HUES64 (cell line): ENCODE measurements at regions not wholly inside any gene's neighbourhood (a gene's known extent, or its start where the extent isn't known, plus 50 kb on each side); places are given as distances from the start of the nearest gene placed in this dataset.

Source experiments
- H3K27ac ChIP-seq: 2 replicates; pipeline ENCODE4 v1.7.0; 2013; ENCODE audit warnings: low read depth, low read length, inconsistent platforms
- H3K27me3 ChIP-seq: 2 replicates; pipeline ENCODE4 v1.6.1; 2013; ENCODE audit warnings: mild to moderate bottlenecking, low read length; ENCODE audit not compliant: insufficient read depth
- H3K36me3 ChIP-seq: 2 replicates; pipeline ENCODE4 v1.6.1; 2013; ENCODE audit warnings: mild to moderate bottlenecking, low read length; ENCODE audit not compliant: insufficient read depth
- H3K4me1 ChIP-seq: 2 replicates; pipeline ENCODE4 v1.6.1; 2013; ENCODE audit warnings: mild to moderate bottlenecking, low read length, moderate library complexity; ENCODE audit not compliant: insufficient read depth
- H3K4me3 ChIP-seq: 2 replicates; pipeline ENCODE4 v1.5.1; 2013; ENCODE audit warnings: mild to moderate bottlenecking, low read length, moderate library complexity
- H3K9ac ChIP-seq: 2 replicates; pipeline ENCODE4 v1.6.1; 2013; ENCODE audit warnings: mild to moderate bottlenecking, low read depth, low read length
- H3K9me3 ChIP-seq: 2 replicates; pipeline ENCODE4 v1.6.1; 2013; ENCODE audit warnings: low read depth, low read length; ENCODE audit not compliant: insufficient read depth
- WGBS: fragments of 150-250, 120-280 bp; methylation state at CpG from one replicate; pipeline ENCODE4 v1.1.7; 2013; ENCODE audit warnings: missing lambda C conversion rate; 5-methylcytosine and 5-hydroxymethylcytosine counted together

- Histone ChIP-seq H3K4me1 (peaks cover 7% of the 10 kb centered on the region; the same call in 1 of the 2 replicates), H3K36me3 (no peaks in the 10 kb centered on the region), H3K27ac (no peak overlapping the region), H3K4me3 (no peak overlapping the region), H3K9me3 (no peaks in the 10 kb centered on the region), H3K9ac (no peak overlapping the region), H3K27me3 (no peaks in the 10 kb centered on the region)
- WGBS = 98% methylated on average over 5 of the region's 5 CpGs
Observed at GRCh38 chr2:37560241-37560848, 111.1 kb downstream of the CDC42EP3 start.

- peaks cover 7% of the 10 kb centered on the region; the same call in 1 of the 2 replicates for H3K4me1 ChIP-seq
- no peaks in the 10 kb centered on the region for H3K27me3 ChIP-seq
- no peak overlapping the region for H3K27ac ChIP-seq
- WGBS = 94% methylated on average over 3 of the region's 4 CpGs
- no peaks in the 10 kb centered on the region for H3K9me3 ChIP-seq
- no peaks in the 10 kb centered on the region for H3K36me3 ChIP-seq
- no peak overlapping the region for H3K9ac ChIP-seq
- H3K4me3 ChIP-seq = no peak overlapping the region
Observed at GRCh38 chr2:37560863-37561614, 110.4 kb downstream of the CDC42EP3 start.

- no peaks in the 10 kb centered on the region for H3K27me3 ChIP-seq
- 77% methylated on average over 5 of the region's 5 CpGs for WGBS
- peaks cover 7% of the 10 kb centered on the region; the same call in 1 of the 2 replicates for H3K4me1 ChIP-seq
- H3K9me3 ChIP-seq = no peaks in the 10 kb centered on the region
- no peak overlapping the region for H3K4me3 ChIP-seq
- H3K9ac ChIP-seq = no peak overlapping the region
- no peaks in the 10 kb centered on the region for H3K36me3 ChIP-seq
- no peak overlapping the region for H3K27ac ChIP-seq
Observed at GRCh38 chr2:37561615-37562569, 109.5 kb downstream of the CDC42EP3 start.

- Histone ChIP-seq H3K27ac (no peak overlapping the region), H3K4me3 (no peak overlapping the region), H3K4me1 (peaks cover 7% of the 10 kb centered on the region; the same call in 1 of the 2 replicates), H3K9me3 (no peaks in the 10 kb centered on the region), H3K36me3 (no peaks in the 10 kb centered on the region), H3K9ac (no peak overlapping the region), H3K27me3 (no peaks in the 10 kb centered on the region)
- 92% methylated on average over 5 of the region's 6 CpGs for WGBS
Observed at GRCh38 chr2:37563375-37564015, 107.9 kb downstream of the CDC42EP3 start.

DNA sequence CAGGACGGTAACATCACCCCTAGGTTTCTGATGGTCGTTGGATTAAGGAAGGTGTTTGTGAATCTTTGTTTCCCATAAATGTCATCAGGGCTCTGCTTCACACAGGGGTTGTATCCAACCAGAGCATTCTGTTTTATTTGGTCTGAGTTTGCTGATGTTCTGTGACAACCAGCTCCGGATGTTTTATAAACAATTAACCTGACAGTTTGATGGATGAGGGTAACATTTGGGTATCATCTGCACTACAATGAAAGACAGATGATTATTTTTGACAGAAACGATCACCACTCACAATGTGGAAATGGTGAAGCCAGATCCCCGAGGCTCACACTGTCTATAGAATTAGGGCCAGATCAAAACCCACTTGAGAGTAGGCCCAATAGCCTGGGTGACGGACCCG, 107.1 kb downstream of the CDC42EP3 start:
- Histone ChIP-seq H3K9ac (no peak overlapping the region), H3K27ac (no peak overlapping the region), H3K27me3 (no peaks in the 10 kb centered on the region), H3K4me3 (no peak overlapping the region), H3K36me3 (no peaks in the 10 kb centered on the region), H3K4me1 (peaks cover 7% of the 10 kb centered on the region; the same call in 1 of the 2 replicates), H3K9me3 (no peaks in the 10 kb centered on the region)
- WGBS = 89% methylated on average over 7 of the region's 7 CpGs

DNA sequence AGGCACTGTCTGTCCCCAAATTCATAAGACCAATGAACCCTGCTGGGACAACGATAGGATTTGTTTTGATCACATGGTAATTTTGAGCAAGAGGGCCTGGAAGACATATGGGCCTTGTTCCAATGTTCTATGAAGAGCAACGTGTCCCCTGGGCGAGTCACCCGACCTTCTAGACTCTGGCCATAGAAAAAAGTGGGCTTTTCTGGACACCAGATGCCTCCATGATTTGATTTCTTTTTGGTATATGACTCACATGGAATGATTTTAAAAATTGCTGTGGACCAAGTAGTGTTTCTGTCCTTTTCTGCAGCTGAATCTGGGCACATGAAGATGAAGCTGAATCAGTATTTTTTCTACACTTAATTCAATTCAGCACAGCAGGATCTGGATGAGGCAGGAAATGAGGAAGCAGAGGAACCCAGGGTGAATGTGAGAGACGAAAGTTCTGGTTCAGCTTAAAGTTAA, 104.9 kb downstream of the CDC42EP3 start:
- Histone ChIP-seq H3K36me3 (no peaks in the 10 kb centered on the region), H3K4me1 (peaks cover 7% of the 10 kb centered on the region; the same call in 1 of the 2 replicates), H3K27me3 (no peaks in the 10 kb centered on the region), H3K9me3 (no peaks in the 10 kb centered on the region), H3K9ac (no peak overlapping the region), H3K4me3 (no peak overlapping the region), H3K27ac (no peak overlapping the region)
- WGBS = 94% methylated on average over 5 of the region's 5 CpGs

DNA sequence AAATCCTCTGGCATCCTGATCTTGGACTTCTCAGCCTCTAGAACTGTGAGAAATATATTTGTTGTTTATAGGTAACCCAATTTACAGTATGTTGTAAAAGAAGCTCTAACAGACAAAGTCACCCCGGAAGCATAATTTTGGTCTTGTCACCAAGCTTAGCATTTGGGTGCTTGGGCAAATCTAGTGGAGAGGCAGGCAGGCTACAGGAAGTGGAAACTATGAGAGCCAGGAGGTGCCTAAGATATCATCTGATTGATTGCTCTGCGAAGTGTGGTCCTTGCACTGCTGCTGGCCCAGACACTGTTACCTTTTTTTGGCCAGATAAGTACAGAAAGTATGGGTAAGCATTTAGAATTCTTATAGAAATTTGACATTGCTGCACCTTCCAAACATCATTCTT, 102.9 kb downstream of the CDC42EP3 start:
- no peak overlapping the region for H3K4me3 ChIP-seq
- no peak overlapping the region for H3K9ac ChIP-seq
- no peaks in the 10 kb centered on the region for H3K4me1 ChIP-seq
- 98% methylated on average over 2 of the region's 2 CpGs for WGBS
- H3K36me3 ChIP-seq = no peaks in the 10 kb centered on the region
- H3K27me3 ChIP-seq = no peaks in the 10 kb centered on the region
- H3K27ac ChIP-seq = no peak overlapping the region
- no peaks in the 10 kb centered on the region for H3K9me3 ChIP-seq

GRCh38 chr2:37569131-37569823, 102.2 kb downstream of the CDC42EP3 start:
- Histone ChIP-seq H3K27me3 (no peaks in the 10 kb centered on the region), H3K4me1 (no peaks in the 10 kb centered on the region)
- 93% methylated on average over 2 of the region's 2 CpGs for WGBS

DNA sequence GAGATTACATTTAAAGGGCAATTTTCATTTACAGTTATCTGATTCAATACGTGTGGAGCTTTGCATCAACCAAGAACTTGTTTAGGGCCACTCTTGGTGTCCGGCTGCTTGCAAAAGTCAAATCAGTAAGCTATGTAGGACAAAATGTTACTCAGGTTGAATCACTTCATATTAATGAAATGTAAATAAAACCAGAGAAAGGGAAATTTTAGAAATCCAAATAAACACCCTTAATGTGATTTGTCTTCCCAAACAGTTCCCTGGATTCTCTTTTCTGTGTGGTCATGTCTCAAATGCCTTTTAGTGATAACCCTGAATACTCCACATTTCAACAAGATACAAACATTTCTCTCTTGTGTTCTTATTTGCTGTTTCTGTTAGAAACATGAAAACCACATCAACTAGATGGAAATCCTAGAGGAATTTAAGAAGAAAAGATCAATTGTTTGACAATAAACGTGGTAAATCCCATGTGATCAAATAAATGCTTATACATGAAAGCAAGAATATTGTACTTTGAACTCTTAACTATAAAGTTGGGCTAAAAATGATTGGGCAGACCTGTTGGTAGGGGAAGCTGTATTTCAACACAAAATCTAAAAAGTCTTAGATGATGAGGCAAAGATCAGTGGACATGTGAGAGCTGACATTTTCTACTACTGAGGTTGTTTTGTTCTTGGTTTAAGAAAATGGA, 101.3 kb downstream of the CDC42EP3 start:
- 86% methylated on average over 2 of the region's 3 CpGs for WGBS
- H3K27ac ChIP-seq = no peak overlapping the region

More at GRCh38 chr2:37569131-37569823, 102.2 kb downstream of the CDC42EP3 start:
- Histone ChIP-seq H3K9ac (no peak overlapping the region), H3K9me3 (no peaks in the 10 kb centered on the region), H3K36me3 (no peaks in the 10 kb centered on the region), H3K4me3 (no peak overlapping the region), H3K27ac (no peak overlapping the region)

More for the DNA sequence above, 101.3 kb downstream of the CDC42EP3 start:
- Histone ChIP-seq H3K4me1 (no peaks in the 10 kb centered on the region), H3K27me3 (no peaks in the 10 kb centered on the region), H3K36me3 (no peaks in the 10 kb centered on the region), H3K9me3 (no peaks in the 10 kb centered on the region), H3K4me3 (no peak overlapping the region), H3K9ac (no peak overlapping the region)
